HG02870 (cell line): ENCODE measurements at regions not wholly inside any gene's neighbourhood (a gene's known extent, or its start where the extent isn't known, plus 50 kb on each side); places are given as distances from the start of the nearest gene placed in this dataset.
"Not testable (repeated sequence)": the region's sequence is repeated elsewhere in the genome, so short reads cannot be mapped to it uniquely, and the experiment has no call there.

Experiments
- ATAC-seq: cut with Tn5 transposase; IDR thresholded peaks from one replicate; pipeline ENCODE4 v1.9.1; 2021; ENCODE audit warnings: mild to moderate bottlenecking, moderate library complexity; ENCODE audit not compliant: unreplicated experiment

GRCh38 chr15:69668039-69668705 is 215.6 kb downstream of the RPLP1 start:
- no peak for ATAC-seq

GRCh38 chr15:69668963-69669362 is 216.3 kb downstream of the RPLP1 start:
- no peak for ATAC-seq

- no peak for ATAC-seq
Measured at GRCh38 chr15:69669446-69669845, 216.8 kb downstream of the RPLP1 start.

GRCh38 chr15:69673291-69673881 is 220.8 kb downstream of the RPLP1 start:
- no peak for ATAC-seq

- no peak for ATAC-seq
Measured at GRCh38 chr15:69675731-69676130, 223.1 kb downstream of the RPLP1 start.

- no peak for ATAC-seq
Measured at GRCh38 chr15:69677403-69677802, 224.8 kb downstream of the RPLP1 start.

GRCh38 chr15:69679623-69680228 is 227.1 kb downstream of the RPLP1 start:
- peak; percentile 85 for ATAC-seq

- ATAC-seq: not testable (repeated sequence)
Measured at GRCh38 chr15:69684823-69685222, 232.2 kb downstream of the RPLP1 start.

- ATAC-seq: no peak
Measured at GRCh38 chr15:69685512-69686452, 233.2 kb downstream of the RPLP1 start.

GRCh38 chr15:69686626-69687025 is 234.0 kb downstream of the RPLP1 start:
- ATAC-seq: no peak

GRCh38 chr15:69689133-69689532 is 236.5 kb downstream of the RPLP1 start:
- no peak for ATAC-seq

- ATAC-seq: no peak
Measured at GRCh38 chr15:69691307-69692015, 238.8 kb downstream of the RPLP1 start.

- ATAC-seq: no peak
Measured at GRCh38 chr15:69692342-69692741, 239.7 kb downstream of the RPLP1 start.

- no peak for ATAC-seq
Measured at GRCh38 chr15:69693059-69693458, 240.4 kb downstream of the RPLP1 start.

GRCh38 chr15:69696946-69697345 is 244.3 kb downstream of the RPLP1 start:
- ATAC-seq: no peak

GRCh38 chr15:69697916-69698315 is 245.3 kb downstream of the RPLP1 start:
- ATAC-seq: no peak

- no peak for ATAC-seq
Measured at GRCh38 chr15:69699096-69699495, 246.5 kb downstream of the RPLP1 start.

GRCh38 chr15:69700380-69700779 is 247.8 kb downstream of the RPLP1 start:
- no peak for ATAC-seq

GRCh38 chr15:69701198-69701597 is 248.6 kb downstream of the RPLP1 start:
- no peak for ATAC-seq

- no peak for ATAC-seq
Measured at GRCh38 chr15:69703532-69704187, 251.0 kb downstream of the RPLP1 start.
